Medulla oblongata (tissue), 1 donor: ENCODE measurements at regions not wholly inside any gene's neighbourhood (a gene's known extent, or its start where the extent isn't known, plus 50 kb on each side); places are given as distances from the start of the nearest gene placed in this dataset.

Experiments used
- DNase-seq: peaks from one replicate; pipeline ENCODE4 v3.0.0-alpha.2; 2015; ENCODE audit errors: extremely low spot score

- no peak for DNase-seq
Observed at GRCh38 chr18:5596585-5596984, 52.8 kb upstream of the EPB41L3 start.
